H1 (cell line): ENCODE measurements at regions not wholly inside any gene's neighbourhood (a gene's known extent, or its start where the extent isn't known, plus 50 kb on each side); places are given as distances from the start of the nearest gene placed in this dataset.

Experiments
- CTCF ChIA-PET: fragments of 300-600 bp; sonication (Branson Sonifier 250); formaldehyde crosslinking; loops from one replicate; lab custom pipeline; 2021; ENCODE audit not compliant: partially characterized antibody; lab: Charles Lee
- POLR2A ChIA-PET: fragments of 300-600 bp; sonication (Branson Sonifier 250); formaldehyde crosslinking; loops from one replicate; lab custom pipeline; 2021; ENCODE audit warnings: inconsistent platforms; ENCODE audit not compliant: partially characterized antibody; lab: Charles Lee
- DNase-seq, 2 experiments: peaks; one replicate each; pipeline versions ENCODE4 v3.0.0 to v3.0.0-alpha.2; 2010 to 2022; ENCODE audit warnings: low spot score in 2 of 2, low read depth in 1 of 2, mixed read lengths in 1 of 2
- FAIRE-seq: peaks from 2 replicates; lab custom pipeline; 2011; peaks lifted over from hg19 to GRCh38; lab: Jason Lieb, UNC
- H2AFZ ChIP-seq: 2 replicates; pipeline ENCODE4 v1.8.1; 2012; ENCODE audit warnings: low read length, inconsistent platforms
- H2AK5ac ChIP-seq: 2 replicates; pipeline ENCODE4 v1.6.1; 2013; ENCODE audit warnings: low read depth, low read length
- H2BK120ac ChIP-seq: replicated peaks from 2 replicates; pipeline ENCODE3; 2013; ENCODE audit warnings: low read depth, low read length, inconsistent platforms
- H2BK12ac ChIP-seq: 2 replicates; pipeline ENCODE4 v1.6.1; 2013; ENCODE audit warnings: low read depth, low read length
- H2BK15ac ChIP-seq: 2 replicates; pipeline ENCODE4 v1.6.1; 2013; ENCODE audit warnings: low read length
- H2BK20ac ChIP-seq: 2 replicates; pipeline ENCODE4 v1.6.1; 2013; ENCODE audit warnings: low read length
- H2BK5ac ChIP-seq: 2 replicates; pipeline ENCODE4 v1.6.1; 2013; ENCODE audit warnings: low read depth, low read length
- H3K14ac ChIP-seq: 2 replicates; pipeline ENCODE4 v1.6.1; 2013; ENCODE audit warnings: inconsistent platforms; ENCODE audit not compliant: insufficient read length
- H3K18ac ChIP-seq: 2 replicates; pipeline ENCODE4 v1.6.1; 2013; ENCODE audit warnings: low read length; ENCODE audit errors: extremely low read depth
- H3K23ac ChIP-seq: 2 replicates; pipeline ENCODE4 v1.6.1; 2013; ENCODE audit warnings: inconsistent platforms; ENCODE audit not compliant: insufficient read length
- H3K23me2 ChIP-seq: 2 replicates; pipeline ENCODE4 v1.6.1; 2013; ENCODE audit warnings: low read depth, low read length
- H3K27ac ChIP-seq: 2 replicates; pipeline ENCODE4 v1.6.1; 2011; ENCODE audit warnings: low read depth, low read length, inconsistent platforms
- H3K27me3 ChIP-seq, 4 experiments: replicated peaks in 1 of 4; 1 replicate in 1 of 4; 2 replicates in 3 of 4; pipeline versions ENCODE4 v1.6.1 to v1.8.1; 2011 to 2013; ENCODE audit warnings: low read length in 3 of 4, mild to moderate bottlenecking in 3 of 4, inconsistent platforms in 2 of 4, mixed read lengths in 2 of 4, moderate library complexity in 1 of 4; ENCODE audit not compliant: control insufficient read depth in 3 of 4, insufficient read depth in 3 of 4; ENCODE audit errors: extremely low read depth in 1 of 4
- H3K36me3 ChIP-seq, 4 experiments: 2 replicates each; pipeline versions ENCODE4 v1.6.1 to v1.8.1; 2011 to 2013; ENCODE audit warnings: mild to moderate bottlenecking in 4 of 4, low read length in 3 of 4, moderate library complexity in 2 of 4, control low read depth in 1 of 4, inconsistent platforms in 1 of 4; ENCODE audit not compliant: insufficient read depth in 4 of 4, control insufficient read depth in 2 of 4
- H3K4ac ChIP-seq: replicated peaks from 2 replicates; pipeline ENCODE3; 2013; ENCODE audit warnings: low read length, low read depth, mixed read lengths, inconsistent platforms; ENCODE audit not compliant: insufficient read length
- H3K4me1 ChIP-seq, 4 experiments: replicated peaks in 1 of 4; 1 replicate in 1 of 4; 2 replicates in 3 of 4; pipeline versions ENCODE4 v1.6.1 to v1.8.1; 2011 to 2013; ENCODE audit warnings: low read length in 3 of 4, inconsistent platforms in 2 of 4, mixed read lengths in 1 of 4; ENCODE audit not compliant: insufficient read depth in 4 of 4, control insufficient read depth in 3 of 4
- H3K4me2 ChIP-seq, 2 experiments: 2 replicates each; pipeline versions ENCODE4 v1.6.1 to v1.8.1; 2011 to 2013; ENCODE audit warnings: low read depth in 2 of 2, low read length in 2 of 2, control low read depth in 1 of 2, inconsistent platforms in 1 of 2, mild to moderate bottlenecking in 1 of 2; ENCODE audit not compliant: insufficient read depth in 1 of 2
- H3K4me3 ChIP-seq, 4 experiments: fragments of 200-600, 300-600 bp in 1 of 4; sonication (generic), shearing (Covaris generic), sonication (Bioruptor Twin) in 1 of 4; 2 replicates each; pipeline versions ENCODE4 v1.5.1 to v1.8.1; 2011 to 2016; ENCODE audit warnings: low read length in 4 of 4, low read depth in 3 of 4, control low read depth in 2 of 4, inconsistent platforms in 2 of 4, mild to moderate bottlenecking in 2 of 4, mixed read lengths in 1 of 4, moderate library complexity in 1 of 4; ENCODE audit not compliant: insufficient read depth in 2 of 4; ENCODE audit errors: extremely low read depth in 1 of 4
- H3K56ac ChIP-seq: replicated peaks from 2 replicates; pipeline ENCODE3; 2013; ENCODE audit warnings: low read depth, mild to moderate bottlenecking, mixed read lengths, low read length, inconsistent platforms; ENCODE audit not compliant: insufficient read length
- H3K79me1 ChIP-seq: 2 replicates; pipeline ENCODE4 v1.6.1; 2013; ENCODE audit warnings: low read depth, low read length, control low read depth
- H3K79me2 ChIP-seq, 2 experiments: 2 replicates each; pipeline versions ENCODE4 v1.6.1 to v1.8.1; 2012 to 2013; ENCODE audit warnings: low read length in 2 of 2, mild to moderate bottlenecking in 2 of 2, inconsistent platforms in 1 of 2; ENCODE audit not compliant: insufficient read depth in 2 of 2, control insufficient read depth in 1 of 2
- H3K9ac ChIP-seq, 4 experiments: replicated peaks in 1 of 4; 1 replicate in 1 of 4; 2 replicates in 3 of 4; pipeline versions ENCODE4 v1.6.1 to v1.8.1; 2011 to 2013; ENCODE audit warnings: low read depth in 3 of 4, low read length in 3 of 4, control low read depth in 2 of 4, mild to moderate bottlenecking in 2 of 4, moderate library complexity in 2 of 4, inconsistent platforms in 1 of 4; ENCODE audit errors: extremely low read depth in 1 of 4
- H3K9me3 ChIP-seq, 2 experiments: 2 replicates each; pipeline versions ENCODE4 v1.6.1 to v1.8.1; 2012 to 2013; ENCODE audit warnings: mild to moderate bottlenecking in 2 of 2, moderate library complexity in 2 of 2, control low read depth in 1 of 2, inconsistent platforms in 1 of 2, low read depth in 1 of 2, low read length in 1 of 2, mixed read lengths in 1 of 2; ENCODE audit not compliant: insufficient read depth in 2 of 2
- H4K20me1 ChIP-seq, 2 experiments: replicated peaks in 1 of 2; 2 replicates each; pipeline versions ENCODE3 to v1.8.1; 2011 to 2013; ENCODE audit warnings: inconsistent platforms in 2 of 2, low read length in 2 of 2, mild to moderate bottlenecking in 1 of 2; ENCODE audit not compliant: insufficient read depth in 2 of 2, control insufficient read depth in 1 of 2
- H4K5ac ChIP-seq: 2 replicates; pipeline ENCODE4 v1.6.1; 2013; ENCODE audit warnings: low read length, low read depth, mixed read lengths, inconsistent platforms; ENCODE audit not compliant: insufficient read length
- H4K8ac ChIP-seq: 2 replicates; pipeline ENCODE4 v1.8.0; 2013; ENCODE audit warnings: mild to moderate bottlenecking, moderate library complexity, low read length, inconsistent platforms; ENCODE audit not compliant: insufficient read depth; ENCODE audit errors: extremely low read depth
- H4K91ac ChIP-seq: replicated peaks from 2 replicates; pipeline ENCODE3; 2013; ENCODE audit warnings: low read length, mixed read lengths, inconsistent platforms; ENCODE audit not compliant: insufficient read length
- CBX8 ChIP-seq: fragments of 300-800, 300-1000 bp; sonication (generic); IDR thresholded peaks from 2 replicates; pipeline ENCODE4 v1.7.1; 2016; ENCODE audit warnings: low read depth, low read length, borderline replicate concordance
- CEBPB ChIP-seq: IDR thresholded peaks from 2 replicates; pipeline ENCODE4 v1.6.1; 2012; ENCODE audit warnings: low read depth, low read length
- CHD1 ChIP-seq: IDR thresholded peaks from 2 replicates; pipeline ENCODE4 v1.6.1; 2012; ENCODE audit warnings: low read depth, low read length, improper control_type of control experiment
- FOSL1 ChIP-seq: IDR thresholded peaks from 2 replicates; pipeline ENCODE4 v1.6.1; 2011; ENCODE audit warnings: mild to moderate bottlenecking, low read depth, low read length, moderate library complexity; ENCODE audit not compliant: insufficient read depth
- KDM5A ChIP-seq: fragments of 200-600 bp; IDR thresholded peaks from 2 replicates; pipeline ENCODE4 v1.7.1; 2012; ENCODE audit warnings: mild to moderate bottlenecking, low read length, inconsistent platforms, mixed read lengths
- NRF1 ChIP-seq: IDR thresholded peaks from 2 replicates; pipeline ENCODE4 v1.6.1; 2011; ENCODE audit warnings: mild to moderate bottlenecking, low read depth, low read length, improper control_type of control experiment
- SRF ChIP-seq: IDR thresholded peaks from 2 replicates; pipeline ENCODE4 v1.6.1; 2011; ENCODE audit warnings: mild to moderate bottlenecking, low read depth, low read length, moderate library complexity
- TEAD4 ChIP-seq: IDR thresholded peaks from 2 replicates; pipeline ENCODE4 v1.6.1; 2012; ENCODE audit warnings: low read depth, low read length, inconsistent platforms, mixed read lengths
- YY1 ChIP-seq: IDR thresholded peaks from 2 replicates; pipeline ENCODE4 v1.6.1; 2011; ENCODE audit warnings: low read depth, mild to moderate bottlenecking, low read length
- WGBS, 2 experiments: shearing (Covaris generic) in 1 of 2; methylation state at CpG; one replicate each; pipeline versions ENCODE4 v1.1.6 to v1.1.7; 2013 to 2015; ENCODE audit warnings: low lambda C conversion rate in 2 of 2, mixed read lengths in 2 of 2, inconsistent platforms in 1 of 2, low coverage in 1 of 2, missing lambda C conversion rate in 1 of 2; ENCODE audit not compliant: insufficient replicate concordance in 2 of 2, insufficient coverage in 1 of 2, insufficient read length in 1 of 2; ENCODE audit errors: extremely low coverage in 1 of 2, missing lambda C conversion rate in 1 of 2; 5-methylcytosine and 5-hydroxymethylcytosine counted together
- TF ChIP-seq, protein P1 (sequence below): IDR thresholded peaks from 2 replicates; pipeline ENCODE4 v1.6.1; 2012; ENCODE audit warnings: inconsistent platforms
- TF ChIP-seq, protein P2 (sequence below): IDR thresholded peaks from 2 replicates; pipeline ENCODE4 v1.6.1; 2011; ENCODE audit warnings: low read depth, mild to moderate bottlenecking, low read length; ENCODE audit not compliant: insufficient read depth

DNA sequence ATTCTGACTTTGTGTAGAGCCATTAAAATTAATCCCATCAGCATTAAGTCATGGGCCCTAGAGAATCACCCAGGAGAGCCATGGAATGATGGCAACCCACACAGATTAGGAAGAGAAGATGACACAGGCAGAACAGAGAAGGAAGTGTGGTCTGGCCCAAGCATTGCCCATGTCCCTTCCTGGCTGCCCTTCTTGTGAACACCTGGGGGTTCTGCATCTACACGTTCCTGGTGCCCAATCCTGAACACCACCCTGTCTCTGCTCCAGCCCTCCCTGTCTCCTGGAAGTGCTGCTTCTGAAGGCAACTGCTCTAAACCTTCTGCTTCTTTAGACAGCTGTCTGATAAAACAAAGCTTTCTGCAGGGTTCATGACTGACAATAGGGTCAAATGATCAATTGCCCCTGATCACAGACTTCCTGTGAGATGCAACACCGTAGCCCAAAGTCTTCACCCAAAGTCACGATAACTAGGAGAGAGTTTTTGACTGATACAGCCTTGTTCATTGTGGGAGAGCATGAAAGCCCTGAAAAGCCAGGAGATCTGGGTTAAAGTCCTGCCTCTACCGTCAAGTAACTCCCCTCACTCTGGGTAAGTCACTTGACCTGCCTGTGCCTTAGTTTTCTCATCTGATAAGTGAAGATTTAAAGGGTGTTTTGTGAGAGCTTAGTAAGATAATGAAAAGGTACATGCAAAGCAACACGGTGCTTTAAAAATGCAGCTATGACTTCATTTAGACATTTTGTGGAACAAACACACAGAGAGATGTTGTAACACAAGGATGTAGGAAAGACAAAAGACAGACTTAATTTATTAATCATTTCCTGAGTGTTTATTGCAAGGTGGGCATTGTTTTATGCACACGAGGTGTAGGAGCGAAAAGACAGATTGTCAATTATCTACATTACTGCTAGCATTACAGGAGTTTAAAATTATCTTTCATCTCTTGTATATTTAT lies 291.2 kb upstream of the STXBP5 start:
- no peaks in the 10 kb centered on the region for H3K23me2 ChIP-seq
- H4K8ac ChIP-seq, result no peak overlapping the region
- TF ChIP-seq NRF1, result no peak
- no peak for TF ChIP-seq YY1
- TF ChIP-seq KDM5A, result no peak
- TF ChIP-seq CHD1, result no peak
- no peak for TF ChIP-seq SRF
- no peak for TF ChIP-seq CBX8
- TF ChIP-seq TEAD4, result no peak
- TF ChIP-seq, protein P1, sequence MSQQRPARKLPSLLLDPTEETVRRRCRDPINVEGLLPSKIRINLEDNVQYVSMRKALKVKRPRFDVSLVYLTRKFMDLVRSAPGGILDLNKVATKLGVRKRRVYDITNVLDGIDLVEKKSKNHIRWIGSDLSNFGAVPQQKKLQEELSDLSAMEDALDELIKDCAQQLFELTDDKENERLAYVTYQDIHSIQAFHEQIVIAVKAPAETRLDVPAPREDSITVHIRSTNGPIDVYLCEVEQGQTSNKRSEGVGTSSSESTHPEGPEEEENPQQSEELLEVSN, result no peak
- TF ChIP-seq, protein P2, sequence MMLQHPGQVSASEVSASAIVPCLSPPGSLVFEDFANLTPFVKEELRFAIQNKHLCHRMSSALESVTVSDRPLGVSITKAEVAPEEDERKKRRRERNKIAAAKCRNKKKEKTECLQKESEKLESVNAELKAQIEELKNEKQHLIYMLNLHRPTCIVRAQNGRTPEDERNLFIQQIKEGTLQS, result no peak
- no peak for TF ChIP-seq FOSL1
- no peak for TF ChIP-seq CEBPB

More for the DNA sequence above, 291.2 kb upstream of the STXBP5 start:
- Histone ChIP-seq H3K4ac (no peak overlapping the region), H2BK20ac (no peak overlapping the region; the same call in 1 of the 2 replicates), H4K20me1 (no peaks in the 10 kb centered on the region), H3K79me1 (no peaks in the 10 kb centered on the region), H3K18ac (0 out of 2 replicates have a peak overlapping the region, but pooled peaks have one; percentile 38), H3K27ac (no peak overlapping the region), H3K79me2 (no peaks in the 10 kb centered on the region), H3K9me3 (no peaks in the 10 kb centered on the region), H3K36me3 (no peaks in the 10 kb centered on the region), H3K4me3 (no peak overlapping the region), H3K4me1 (peaks cover 4 to 11% (median 6%) of the 10 kb centered on the region in 4 experiments; a peak in 5 of 7 replicates), H3K56ac (no peak overlapping the region), H4K91ac (no peak overlapping the region), H3K23ac (no peak overlapping the region), H3K14ac (no peak overlapping the region), H2BK12ac (peak overlapping the region; percentile 75), H2AFZ (peak overlapping the region; percentile 46; the same call in 1 of the 2 replicates), H2BK15ac (peak overlapping the region; percentile 83; the same call in 1 of the 2 replicates), H4K5ac (no peak overlapping the region), H3K9ac (no peak overlapping the region), H3K4me2 (0 out of 4 replicates have a peak overlapping the region, but pooled peaks of 1 of the 2 experiments have one; percentile 16), H3K27me3 (no peaks in the 10 kb centered on the region; a peak in 1 of 7 replicates), H2BK5ac (no peak overlapping the region), H2BK120ac (no peak overlapping the region), H2AK5ac (0 out of 2 replicates have a peak overlapping the region, but pooled peaks have one; percentile 26)
- ChIA-PET CTCF (interaction anchor here (1.5 kb wide), 1 partner anchor 453 kb away, joined by 3 read pairs; no protein-coding TSS in a partner anchor), POLR2A (no interaction called here)
- DNase-seq (no peak), FAIRE-seq (no peak)
- WGBS, 2 experiments, result 89% methylated on average over 7 of the region's 7 CpGs; no CpG with 5 or more reads in 1 of the 2 experiments
